B cell (primary cell): ENCODE measurements at regions not wholly inside any gene's neighbourhood (a gene's known extent, or its start where the extent isn't known, plus 50 kb on each side); places are given as distances from the start of the nearest gene placed in this dataset.

Experiments used
- EZH2 ChIP-seq: IDR thresholded peaks from 2 replicates; pipeline ENCODE4 v1.6.1; 2012; ENCODE audit warnings: borderline replicate concordance, low read depth, mild to moderate bottlenecking, moderate library complexity, low read length; ENCODE audit not compliant: insufficient read depth, poor library complexity, severe bottlenecking
- TF ChIP-seq, protein P1 (sequence below): fragments of 200-600 bp; IDR thresholded peaks from one replicate; pipeline ENCODE4 v1.8.0; 2022; ENCODE audit warnings: antibody characterized with exemption, mild to moderate bottlenecking

DNA sequence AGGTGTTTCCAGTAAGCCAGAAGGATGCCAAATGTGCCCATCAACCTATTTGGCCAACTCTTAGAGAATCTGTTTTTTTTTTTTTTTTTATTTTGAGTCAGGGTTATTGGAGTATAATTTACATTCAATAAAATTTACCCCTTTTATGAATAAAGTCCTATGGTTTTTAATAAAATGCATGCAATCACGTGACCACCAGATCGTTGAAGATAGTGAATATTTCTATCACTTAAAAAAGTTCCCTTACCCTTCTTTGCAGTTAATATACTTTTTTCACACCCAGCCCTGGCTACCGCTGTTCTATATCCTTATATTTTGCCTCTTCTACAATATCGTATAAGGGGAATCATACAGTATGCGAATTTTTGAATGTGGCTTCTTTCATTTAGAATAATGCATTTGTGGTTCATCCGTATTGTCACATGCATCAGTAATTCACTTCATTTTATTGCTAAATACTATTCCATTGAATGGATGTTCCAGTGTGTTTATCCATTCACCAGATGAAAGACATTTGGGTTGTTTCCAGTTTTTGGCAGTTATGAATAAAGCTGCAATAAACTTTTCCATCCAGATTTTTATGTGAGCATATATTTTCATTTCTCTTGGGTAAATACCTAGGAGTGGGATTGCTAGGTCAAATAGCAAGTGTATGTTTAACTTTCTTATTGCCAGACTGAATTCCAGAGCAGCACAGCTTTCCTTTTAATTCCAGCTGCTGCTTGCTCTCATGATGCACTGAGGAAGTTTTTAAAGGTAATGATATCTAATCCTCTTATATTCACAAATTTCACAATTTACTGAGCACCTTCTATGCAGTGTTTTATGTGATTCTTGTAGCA, 156.3 kb upstream of the NT5C1B start:
- TF ChIP-seq, protein P1, sequence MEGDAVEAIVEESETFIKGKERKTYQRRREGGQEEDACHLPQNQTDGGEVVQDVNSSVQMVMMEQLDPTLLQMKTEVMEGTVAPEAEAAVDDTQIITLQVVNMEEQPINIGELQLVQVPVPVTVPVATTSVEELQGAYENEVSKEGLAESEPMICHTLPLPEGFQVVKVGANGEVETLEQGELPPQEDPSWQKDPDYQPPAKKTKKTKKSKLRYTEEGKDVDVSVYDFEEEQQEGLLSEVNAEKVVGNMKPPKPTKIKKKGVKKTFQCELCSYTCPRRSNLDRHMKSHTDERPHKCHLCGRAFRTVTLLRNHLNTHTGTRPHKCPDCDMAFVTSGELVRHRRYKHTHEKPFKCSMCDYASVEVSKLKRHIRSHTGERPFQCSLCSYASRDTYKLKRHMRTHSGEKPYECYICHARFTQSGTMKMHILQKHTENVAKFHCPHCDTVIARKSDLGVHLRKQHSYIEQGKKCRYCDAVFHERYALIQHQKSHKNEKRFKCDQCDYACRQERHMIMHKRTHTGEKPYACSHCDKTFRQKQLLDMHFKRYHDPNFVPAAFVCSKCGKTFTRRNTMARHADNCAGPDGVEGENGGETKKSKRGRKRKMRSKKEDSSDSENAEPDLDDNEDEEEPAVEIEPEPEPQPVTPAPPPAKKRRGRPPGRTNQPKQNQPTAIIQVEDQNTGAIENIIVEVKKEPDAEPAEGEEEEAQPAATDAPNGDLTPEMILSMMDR: no peak
- no peak for TF ChIP-seq EZH2
